ENCODE measurements at regions not wholly inside any gene's neighbourhood (a gene's known extent, or its start where the extent isn't known, plus 50 kb on each side); places are given as distances from the start of the nearest gene placed in this dataset.

- TF ChIP-seq, protein P1, sequence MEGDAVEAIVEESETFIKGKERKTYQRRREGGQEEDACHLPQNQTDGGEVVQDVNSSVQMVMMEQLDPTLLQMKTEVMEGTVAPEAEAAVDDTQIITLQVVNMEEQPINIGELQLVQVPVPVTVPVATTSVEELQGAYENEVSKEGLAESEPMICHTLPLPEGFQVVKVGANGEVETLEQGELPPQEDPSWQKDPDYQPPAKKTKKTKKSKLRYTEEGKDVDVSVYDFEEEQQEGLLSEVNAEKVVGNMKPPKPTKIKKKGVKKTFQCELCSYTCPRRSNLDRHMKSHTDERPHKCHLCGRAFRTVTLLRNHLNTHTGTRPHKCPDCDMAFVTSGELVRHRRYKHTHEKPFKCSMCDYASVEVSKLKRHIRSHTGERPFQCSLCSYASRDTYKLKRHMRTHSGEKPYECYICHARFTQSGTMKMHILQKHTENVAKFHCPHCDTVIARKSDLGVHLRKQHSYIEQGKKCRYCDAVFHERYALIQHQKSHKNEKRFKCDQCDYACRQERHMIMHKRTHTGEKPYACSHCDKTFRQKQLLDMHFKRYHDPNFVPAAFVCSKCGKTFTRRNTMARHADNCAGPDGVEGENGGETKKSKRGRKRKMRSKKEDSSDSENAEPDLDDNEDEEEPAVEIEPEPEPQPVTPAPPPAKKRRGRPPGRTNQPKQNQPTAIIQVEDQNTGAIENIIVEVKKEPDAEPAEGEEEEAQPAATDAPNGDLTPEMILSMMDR (IDR thresholded peaks at IDR 0.05) = no peak
- TF ChIP-seq POLR2A (IDR thresholded peaks at IDR 0.05) = no peak
- TF ChIP-seq POLR2AphosphoS5 (IDR thresholded peaks at IDR 0.05) = no peak
These were observed 344.6 kb upstream of the LRRC7 start for GRCh38 chr1:69223156-69223555.

All from sigmoid colon (tissue), 4 donors.